ENCODE measurements at regions not wholly inside any gene's neighbourhood (a gene's known extent, or its start where the extent isn't known, plus 50 kb on each side); places are given as distances from the start of the nearest gene placed in this dataset.

DNA sequence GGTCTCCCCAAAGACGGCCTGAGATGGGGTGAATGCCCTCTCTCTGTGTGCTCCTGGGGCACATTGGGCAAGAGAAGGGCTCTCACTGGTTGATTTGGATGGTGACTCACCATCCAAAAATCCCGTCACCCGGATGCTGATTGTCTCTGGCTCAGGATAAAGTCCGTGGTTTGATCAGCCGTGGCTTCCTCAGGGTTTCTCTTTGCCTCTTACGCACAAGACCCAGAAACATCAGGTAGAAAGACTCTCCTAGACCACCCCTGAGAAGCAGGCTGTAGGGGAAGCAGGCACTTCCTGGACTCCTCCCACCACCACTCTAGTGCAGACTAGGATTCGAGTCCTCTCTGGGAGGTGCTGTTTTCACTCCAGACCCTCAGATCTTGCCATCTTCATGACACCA is 176.1 kb upstream of the NCAM1 start (continued):
- TF ChIP-seq, protein P1, sequence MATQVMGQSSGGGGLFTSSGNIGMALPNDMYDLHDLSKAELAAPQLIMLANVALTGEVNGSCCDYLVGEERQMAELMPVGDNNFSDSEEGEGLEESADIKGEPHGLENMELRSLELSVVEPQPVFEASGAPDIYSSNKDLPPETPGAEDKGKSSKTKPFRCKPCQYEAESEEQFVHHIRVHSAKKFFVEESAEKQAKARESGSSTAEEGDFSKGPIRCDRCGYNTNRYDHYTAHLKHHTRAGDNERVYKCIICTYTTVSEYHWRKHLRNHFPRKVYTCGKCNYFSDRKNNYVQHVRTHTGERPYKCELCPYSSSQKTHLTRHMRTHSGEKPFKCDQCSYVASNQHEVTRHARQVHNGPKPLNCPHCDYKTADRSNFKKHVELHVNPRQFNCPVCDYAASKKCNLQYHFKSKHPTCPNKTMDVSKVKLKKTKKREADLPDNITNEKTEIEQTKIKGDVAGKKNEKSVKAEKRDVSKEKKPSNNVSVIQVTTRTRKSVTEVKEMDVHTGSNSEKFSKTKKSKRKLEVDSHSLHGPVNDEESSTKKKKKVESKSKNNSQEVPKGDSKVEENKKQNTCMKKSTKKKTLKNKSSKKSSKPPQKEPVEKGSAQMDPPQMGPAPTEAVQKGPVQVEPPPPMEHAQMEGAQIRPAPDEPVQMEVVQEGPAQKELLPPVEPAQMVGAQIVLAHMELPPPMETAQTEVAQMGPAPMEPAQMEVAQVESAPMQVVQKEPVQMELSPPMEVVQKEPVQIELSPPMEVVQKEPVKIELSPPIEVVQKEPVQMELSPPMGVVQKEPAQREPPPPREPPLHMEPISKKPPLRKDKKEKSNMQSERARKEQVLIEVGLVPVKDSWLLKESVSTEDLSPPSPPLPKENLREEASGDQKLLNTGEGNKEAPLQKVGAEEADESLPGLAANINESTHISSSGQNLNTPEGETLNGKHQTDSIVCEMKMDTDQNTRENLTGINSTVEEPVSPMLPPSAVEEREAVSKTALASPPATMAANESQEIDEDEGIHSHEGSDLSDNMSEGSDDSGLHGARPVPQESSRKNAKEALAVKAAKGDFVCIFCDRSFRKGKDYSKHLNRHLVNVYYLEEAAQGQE (IDR thresholded peaks at IDR 0.05) = no peak

GRCh38 chr11:112785719-112786118 is 175.5 kb upstream of the NCAM1 start:
- no peaks in the 10 kb centered on the region for H3K36me3 ChIP-seq (ENCODE audit: control insufficient read depth in 4 of 4, insufficient read depth in 3 of 4, low read depth in 1 of 4, low read length in 3 of 4)
- H3K4me1 ChIP-seq (ENCODE audit: control insufficient read depth in 4 of 4, insufficient read depth in 4 of 4, low read length in 3 of 4) = no peaks in the 10 kb centered on the region
- H3K27me3 ChIP-seq (ENCODE audit: control insufficient read depth in 4 of 4, insufficient read depth in 4 of 4, low read length in 3 of 4) = peaks cover 0 to 9% (median 1%) of the 10 kb centered on the region in 4 donors
- no peak overlapping the region for H3K4me3 ChIP-seq (ENCODE audit: low read depth in 1 of 3, low read length in 3 of 3)
- no peak for DNase-seq (ENCODE audit: low spot score)
- no peaks in the 10 kb centered on the region for H3K9me3 ChIP-seq (ENCODE audit: control insufficient read depth in 4 of 4, low read length in 3 of 4)
- WGBS = 54% methylated on average over 3 of the region's 3 CpGs
- no peak overlapping the region for H3K9ac ChIP-seq (ENCODE audit: low read depth in 1 of 2, low read length in 2 of 2)
- TF ChIP-seq YY1 (IDR thresholded peaks at IDR 0.05) (no peak), HNF4A (conservative IDR thresholded peaks at IDR 0.05) (no peak), MAX (IDR thresholded peaks at IDR 0.05) (no peak), FOXA2 (IDR thresholded peaks at IDR 0.05) (no peak), TAF1 (conservative IDR thresholded peaks at IDR 0.05) (no peak), CTCF (IDR thresholded peaks at IDR 0.05; ENCODE audit: low read depth, low read length, missing input control) (no peak), JUND (IDR thresholded peaks at IDR 0.05) (no peak), RAD21 (IDR thresholded peaks at IDR 0.05) (no peak), EGR1 (IDR thresholded peaks at IDR 0.05; ENCODE audit: low read depth in 2 of 2) (no peak), HNF4G (IDR thresholded peaks at IDR 0.05) (no peak), FOXA1 (IDR thresholded peaks at IDR 0.05) (no peak), RXRA (IDR thresholded peaks at IDR 0.05) (no peak), NR2F2 (IDR thresholded peaks at IDR 0.05) (no peak), GABPA (IDR thresholded peaks at IDR 0.05 in 1 of 2, conservative IDR thresholded peaks at IDR 0.05 in 1 of 2) (no peak)
- TF ChIP-seq, protein P2, sequence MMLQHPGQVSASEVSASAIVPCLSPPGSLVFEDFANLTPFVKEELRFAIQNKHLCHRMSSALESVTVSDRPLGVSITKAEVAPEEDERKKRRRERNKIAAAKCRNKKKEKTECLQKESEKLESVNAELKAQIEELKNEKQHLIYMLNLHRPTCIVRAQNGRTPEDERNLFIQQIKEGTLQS (IDR thresholded peaks at IDR 0.05) = no peak
- TF ChIP-seq, protein P1 (IDR thresholded peaks at IDR 0.05) = no peak
- H3K27ac ChIP-seq (ENCODE audit: low read depth in 1 of 2, low read length in 2 of 2) = no peak overlapping the region

All from liver (tissue), 8 donors.